GM10266 (cell line): ENCODE measurements at regions not wholly inside any gene's neighbourhood (a gene's known extent, or its start where the extent isn't known, plus 50 kb on each side); places are given as distances from the start of the nearest gene placed in this dataset.
"Not testable (repeated sequence)": the region's sequence is repeated elsewhere in the genome, so short reads cannot be mapped to it uniquely, and the experiment has no call there.

Experiments
- DNase-seq: peaks from one replicate; pipeline ENCODE4 v3.0.0; 2012; ENCODE audit errors: extremely low spot score
- CTCF ChIP-seq: IDR thresholded peaks from 2 replicates; pipeline ENCODE4 v1.5.1; 2012; ENCODE audit warnings: mild to moderate bottlenecking, low read depth; ENCODE audit not compliant: control insufficient read depth, insufficient read depth; ENCODE audit errors: missing control alignments

GRCh38 chr1:172724765-172725613 is 66.1 kb downstream of the FASLG start:
- no peak for TF ChIP-seq CTCF
- peak; percentile 11 for DNase-seq

- DNase-seq: no peak
- no peak for TF ChIP-seq CTCF
Measured at GRCh38 chr1:172726740-172727139, 67.8 kb downstream of the FASLG start.

GRCh38 chr1:172727275-172727857 is 68.5 kb downstream of the FASLG start:
- no peak for DNase-seq
- TF ChIP-seq CTCF: no peak

- peak; percentile 17 for DNase-seq
- TF ChIP-seq CTCF: peak; percentile 53
Measured at GRCh38 chr1:172727956-172728603, 69.2 kb downstream of the FASLG start.

GRCh38 chr1:172728705-172729104 is 69.8 kb downstream of the FASLG start:
- DNase-seq: not testable (repeated sequence)

- no peak for DNase-seq
- no peak for TF ChIP-seq CTCF
Measured at GRCh38 chr1:172732427-172732826, 73.5 kb downstream of the FASLG start.

GRCh38 chr1:172733815-172734214 is 74.9 kb downstream of the FASLG start:
- no peak for DNase-seq
- no peak for TF ChIP-seq CTCF
